SK-N-SH (cell line): ENCODE measurements at regions not wholly inside any gene's neighbourhood (a gene's known extent, or its start where the extent isn't known, plus 50 kb on each side); places are given as distances from the start of the nearest gene placed in this dataset.

Source experiments
- CTCF ChIA-PET: fragments of 300-600, 350-600 bp; formaldehyde crosslinking; extraction: SDS; loops from one replicate; lab custom pipeline; 2021; lab: Yijun Ruan, JAX
- POLR2A ChIA-PET: fragments of 350-600 bp; sonication (Branson Sonifier 250); formaldehyde crosslinking; extraction: SDS; loops from one replicate; lab custom pipeline; 2020; ENCODE audit warnings: antibody characterized with exemption, inconsistent platforms; lab: Yijun Ruan, JAX
- DNase-seq: peaks from one replicate; pipeline ENCODE4 v3.0.0; 2012
- H2AFZ ChIP-seq: fragments of 200-600 bp; sonication (generic); 2 replicates; pipeline ENCODE4 v1.8.1; 2016; ENCODE audit warnings: antibody characterized with exemption, mild to moderate bottlenecking, low read depth
- H3F3A ChIP-seq: fragments of 200-600 bp; sonication (generic); replicated peaks from 2 replicates; pipeline ENCODE3; 2016; ENCODE audit warnings: antibody characterized with exemption, mild to moderate bottlenecking; ENCODE audit not compliant: insufficient read depth
- H3K27ac ChIP-seq, 2 experiments: fragments of 200-500 bp in 1 of 2; fragments of 200-600 bp in 1 of 2; sonication (Bioruptor generic) in 1 of 2; sonication (generic), shearing (Covaris generic) in 1 of 2; 2 replicates each; pipeline versions ENCODE4 v1.5.1 to v1.6.1; 2014 to 2016; ENCODE audit warnings: low read depth in 2 of 2, inconsistent platforms in 1 of 2, low read length in 1 of 2, mild to moderate bottlenecking in 1 of 2, mixed read lengths in 1 of 2
- H3K27me3 ChIP-seq: fragments of 200-600 bp; sonication (generic), shearing (Covaris generic); 2 replicates; pipeline ENCODE4 v1.6.1; 2016; ENCODE audit warnings: mixed run types; ENCODE audit not compliant: insufficient read depth
- H3K36me3 ChIP-seq, 2 experiments: fragments of 200-500 bp in 1 of 2; fragments of 200-600 bp in 1 of 2; sonication (Bioruptor generic) in 1 of 2; sonication (generic) in 1 of 2; replicated peaks in 1 of 2; 2 replicates each; pipeline versions ENCODE3 to v1.5.1; 2014 to 2016; ENCODE audit warnings: low read length in 1 of 2, mild to moderate bottlenecking in 1 of 2; ENCODE audit not compliant: insufficient read depth in 2 of 2, control insufficient read depth in 1 of 2
- H3K4me1 ChIP-seq, 2 experiments: fragments of 200-500 bp in 1 of 2; fragments of 200-600 bp in 1 of 2; sonication (Bioruptor generic) in 1 of 2; sonication (generic), shearing (Covaris generic) in 1 of 2; 2 replicates each; pipeline versions ENCODE4 v1.5.1 to v1.6.1; 2014 to 2016; ENCODE audit warnings: low read depth in 1 of 2, low read length in 1 of 2, mixed run types in 1 of 2; ENCODE audit not compliant: insufficient read depth in 2 of 2, control insufficient read depth in 1 of 2
- H3K4me2 ChIP-seq: fragments of 200-600 bp; sonication (generic), shearing (Covaris generic); 2 replicates; pipeline ENCODE4 v1.6.1; 2017; ENCODE audit warnings: mixed run types
- H3K4me3 ChIP-seq, 2 experiments: fragments of 200-500 bp in 1 of 2; fragments of 200-600 bp in 1 of 2; sonication (Bioruptor generic) in 1 of 2; sonication (generic), shearing (Covaris generic) in 1 of 2; 2 replicates each; pipeline versions ENCODE4 v1.5.1 to v1.8.1; 2014 to 2016; ENCODE audit warnings: low read depth in 2 of 2, inconsistent platforms in 1 of 2, low read length in 1 of 2, mild to moderate bottlenecking in 1 of 2, mixed read lengths in 1 of 2, moderate library complexity in 1 of 2
- H3K79me2 ChIP-seq: fragments of 200-600 bp; sonication (generic); 2 replicates; pipeline ENCODE4 v1.8.1; 2017; ENCODE audit warnings: mild to moderate bottlenecking; ENCODE audit not compliant: insufficient read depth
- H3K9ac ChIP-seq: fragments of 200-600 bp; sonication (generic); 2 replicates; pipeline ENCODE4 v1.6.1; 2017; ENCODE audit warnings: mixed run types
- H3K9me2 ChIP-seq: fragments of 200-600 bp; sonication (generic); 2 replicates; pipeline ENCODE4 v1.6.1; 2017; ENCODE audit warnings: mixed run types
- H3K9me3 ChIP-seq: fragments of 200-600 bp; sonication (generic); 2 replicates; pipeline ENCODE4 v1.6.1; 2017; ENCODE audit warnings: mixed run types, mild to moderate bottlenecking, moderate library complexity
- H4K20me1 ChIP-seq: fragments of 200-600 bp; sonication (generic); 2 replicates; pipeline ENCODE4 v1.6.1; 2017; ENCODE audit warnings: mild to moderate bottlenecking, mixed run types; ENCODE audit not compliant: insufficient read depth
- CHD2 ChIP-seq: fragments of 150-350 bp; IDR thresholded peaks from 2 replicates; pipeline ENCODE4 v1.6.1; 2018; ENCODE audit warnings: low read length; ENCODE audit not compliant: partially characterized antibody
- FOSL2 ChIP-seq: IDR thresholded peaks from 2 replicates; pipeline ENCODE4 v1.4.0; 2012; ENCODE audit warnings: low read depth, mild to moderate bottlenecking, moderate library complexity, borderline replicate concordance
- FOXM1 ChIP-seq: IDR thresholded peaks from 2 replicates; pipeline ENCODE4 v1.4.0; 2012; ENCODE audit warnings: low read depth, mild to moderate bottlenecking
- IRF3 ChIP-seq: fragments of 150-350 bp; IDR thresholded peaks from 2 replicates; pipeline ENCODE4 v1.6.1; 2016; ENCODE audit warnings: mild to moderate bottlenecking, low read depth, low read length
- MAX ChIP-seq: IDR thresholded peaks from 2 replicates; pipeline ENCODE4 v1.4.0; 2012; ENCODE audit warnings: low read depth
- MEF2A ChIP-seq: IDR thresholded peaks from 2 replicates; pipeline ENCODE4 v1.4.0; 2012; ENCODE audit warnings: low read depth, borderline replicate concordance
- PBX3 ChIP-seq: IDR thresholded peaks from 2 replicates; pipeline ENCODE4; 2012
- RAD21 ChIP-seq: IDR thresholded peaks from 2 replicates; pipeline ENCODE4 v1.6.1; 2012; ENCODE audit warnings: mild to moderate bottlenecking, low read length
- RFX5 ChIP-seq: IDR thresholded peaks from 2 replicates; pipeline ENCODE4 v1.6.1; 2012; ENCODE audit warnings: mild to moderate bottlenecking, improper control_type of control experiment, low read length
- RXRA ChIP-seq: IDR thresholded peaks from 2 replicates; pipeline ENCODE4 v1.4.0; 2012; ENCODE audit warnings: low read depth, mild to moderate bottlenecking, borderline replicate concordance
- SIN3A ChIP-seq: IDR thresholded peaks from 2 replicates; pipeline ENCODE4 v1.6.1; 2012; ENCODE audit warnings: low read depth, mild to moderate bottlenecking, low read length, moderate library complexity, borderline replicate concordance
- TEAD4 ChIP-seq: IDR thresholded peaks from 2 replicates; pipeline ENCODE4 v1.4.0; 2012; ENCODE audit warnings: mild to moderate bottlenecking, borderline replicate concordance; ENCODE audit not compliant: insufficient read depth
- YY1 ChIP-seq: IDR thresholded peaks from 2 replicates; pipeline ENCODE4 v1.4.0; 2012; ENCODE audit warnings: low read depth, mild to moderate bottlenecking
- WGBS: methylation state at CpG from one replicate; pipeline ENCODE4 v1.1.6; 2017; ENCODE audit warnings: low lambda C conversion rate; 5-methylcytosine and 5-hydroxymethylcytosine counted together

DNA sequence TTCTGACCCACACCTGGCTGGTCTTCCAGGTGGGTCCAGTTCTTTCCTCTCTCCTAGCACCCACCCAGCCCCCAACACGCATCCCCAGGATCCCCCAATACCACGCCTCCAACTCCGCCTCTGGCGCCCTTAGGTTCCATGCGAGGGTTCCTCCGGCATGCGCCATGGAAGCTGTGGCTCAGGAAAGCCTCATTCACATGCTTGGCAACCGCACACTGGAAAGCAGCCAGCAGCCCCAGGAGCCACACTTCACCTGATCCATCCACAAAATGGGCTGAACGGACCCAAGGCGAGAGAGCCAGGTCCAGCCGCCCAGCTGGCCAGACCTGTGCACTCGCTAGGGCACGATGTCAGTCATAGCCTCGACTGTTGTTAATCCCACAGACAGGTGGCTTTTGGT is 161.2 kb downstream of the PSMG1 start:
- Histone ChIP-seq H3K4me2 (no peak overlapping the region), H3K9me2 (no peaks in the 10 kb centered on the region), H3K4me1 (peaks cover 0 to 21% of the 10 kb centered on the region in 2 experiments; a peak in 1 of 4 replicates), H3K9ac (no peak overlapping the region), H3K9me3 (0 out of 2 replicates have a peak, but pooled peaks cover 4% of the 10 kb centered on the region), H2AFZ (no peak overlapping the region), H4K20me1 (no peaks in the 10 kb centered on the region)
- DNase-seq, result no peak
- POLR2A ChIA-PET, result interaction anchor here (0.9 kb wide), 1 partner anchor 32 kb away, joined by 3 read pairs; no protein-coding TSS in a partner anchor
- CTCF ChIA-PET, result interaction anchor here (0.9 to 1.7 kb wide), 7 partner anchors 11 to 296 kb away, joined by 3 to 4 read pairs (median 4); no protein-coding TSS in a partner anchor
- 93% methylated on average over 8 of the region's 14 CpGs for WGBS
- TF ChIP-seq IRF3 (no peak), SIN3A (no peak), FOXM1 (no peak), TEAD4 (no peak), MEF2A (no peak)
- TF ChIP-seq, all 33 proteins: peak for 0
- no peaks in the 10 kb centered on the region for H3K36me3 ChIP-seq
- H3K27me3 ChIP-seq, result no peaks in the 10 kb centered on the region
- H3K79me2 ChIP-seq, result no peaks in the 10 kb centered on the region
- H3K27ac ChIP-seq, result no peak overlapping the region
- H3K4me3 ChIP-seq, result no peak overlapping the region
- H3F3A ChIP-seq, result no peaks in the 10 kb centered on the region

- H3K79me2 ChIP-seq, result no peaks in the 10 kb centered on the region
- no peaks in the 10 kb centered on the region for H3K36me3 ChIP-seq
- no peak overlapping the region for H3K27ac ChIP-seq
- no peak overlapping the region for H3K4me3 ChIP-seq
- ChIA-PET POLR2A (no interaction called here), CTCF (interaction anchor here (0.6 to 1.5 kb wide), 3 partner anchors 10 to 105 kb away, joined by 3 read pairs; no protein-coding TSS in a partner anchor)
- no peaks in the 10 kb centered on the region for H3K9me2 ChIP-seq
- H3K4me1 ChIP-seq, result peaks cover 0 to 21% of the 10 kb centered on the region in 2 experiments; a peak in 1 of 4 replicates
- WGBS, result 86% methylated on average over 7 of the region's 7 CpGs
- DNase-seq, result no peak
- no peaks in the 10 kb centered on the region for H4K20me1 ChIP-seq
- H3K9ac ChIP-seq, result no peak overlapping the region
- TF ChIP-seq RAD21, result no peak
- no peak for TF ChIP-seq YY1
- TF ChIP-seq SIN3A, result no peak
- TF ChIP-seq PBX3, result no peak
- TF ChIP-seq FOXM1, result no peak
- no peak for TF ChIP-seq MAX
- no peak for TF ChIP-seq FOSL2
- TF ChIP-seq IRF3, result no peak
- TF ChIP-seq RFX5, result no peak
- TF ChIP-seq RXRA, result no peak
- no peak for TF ChIP-seq CHD2
- H3F3A ChIP-seq, result no peaks in the 10 kb centered on the region
- no peaks in the 10 kb centered on the region for H3K27me3 ChIP-seq
- H2AFZ ChIP-seq, result no peak overlapping the region
- H3K4me2 ChIP-seq, result no peak overlapping the region
- 0 out of 2 replicates have a peak, but pooled peaks cover 4% of the 10 kb centered on the region for H3K9me3 ChIP-seq
Measured at GRCh38 chr21:39021478-39021832, 161.8 kb downstream of the PSMG1 start.
